GM18909 (cell line): ENCODE measurements at regions not wholly inside any gene's neighbourhood (a gene's known extent, or its start where the extent isn't known, plus 50 kb on each side); places are given as distances from the start of the nearest gene placed in this dataset.

Experiments used
- ATAC-seq: cut with Tn5 transposase; IDR thresholded peaks from one replicate; pipeline ENCODE4 v1.9.1; 2021; ENCODE audit warnings: mild to moderate bottlenecking; ENCODE audit not compliant: unreplicated experiment, poor library complexity

DNA sequence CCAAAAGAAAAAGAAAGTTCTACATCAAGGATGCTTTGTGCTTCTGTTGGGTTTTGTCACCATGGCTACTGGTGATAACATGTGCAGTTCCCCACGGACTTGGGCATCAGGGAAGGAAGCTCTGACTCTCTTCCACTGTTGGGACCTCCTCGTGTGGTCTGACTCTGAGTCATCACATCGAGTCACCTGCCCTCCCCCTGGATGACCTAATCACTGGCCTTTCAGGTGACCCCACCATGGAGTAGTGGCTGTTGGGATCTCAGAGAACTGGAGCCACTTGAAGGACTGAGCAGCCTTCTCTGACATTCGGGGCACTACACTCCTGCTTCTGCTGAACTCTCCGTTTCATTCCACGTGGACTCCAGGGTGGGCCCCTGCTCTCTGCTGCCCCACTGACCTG is 60.8 kb upstream of the DOCK1 start:
- ATAC-seq, result no peak

DNA sequence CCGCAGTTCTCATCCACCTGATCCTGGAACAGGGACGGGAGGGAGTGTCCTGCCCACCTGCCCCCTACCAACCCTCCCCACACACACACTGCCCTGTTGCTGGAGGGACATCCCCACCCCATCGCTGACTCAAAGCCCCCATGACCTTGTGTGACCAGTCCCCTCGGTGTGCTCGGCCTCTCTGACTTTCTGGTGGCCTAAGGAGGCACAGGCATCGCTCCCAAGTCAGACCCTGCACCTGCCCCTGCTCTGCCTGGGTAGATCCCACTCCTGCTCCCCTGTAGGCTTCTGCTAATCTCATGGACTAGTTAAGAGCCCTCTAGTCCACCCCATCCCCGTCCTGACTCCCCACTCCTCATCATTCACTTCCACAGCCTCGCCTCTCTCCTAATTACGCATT is 58.8 kb upstream of the DOCK1 start:
- no peak for ATAC-seq

DNA sequence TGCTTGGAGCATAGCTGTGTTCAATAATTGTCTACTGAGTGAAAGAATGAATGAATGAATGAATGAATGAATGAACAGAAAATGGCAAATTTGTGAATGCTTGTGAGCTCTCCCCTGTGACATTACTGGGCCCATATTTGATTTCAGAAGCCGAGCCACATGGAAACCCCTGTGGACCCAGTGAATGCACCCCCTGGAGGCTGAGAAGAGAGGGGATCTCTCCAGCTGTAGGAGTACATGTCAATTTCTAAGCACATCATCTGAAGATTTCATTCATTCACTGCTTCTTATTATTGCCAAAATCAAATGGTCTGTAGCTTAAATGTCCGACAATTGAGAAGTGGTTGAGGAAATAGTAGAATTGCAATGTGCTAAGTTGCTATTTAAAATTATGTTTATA is 58.3 kb upstream of the DOCK1 start:
- no peak for ATAC-seq

DNA sequence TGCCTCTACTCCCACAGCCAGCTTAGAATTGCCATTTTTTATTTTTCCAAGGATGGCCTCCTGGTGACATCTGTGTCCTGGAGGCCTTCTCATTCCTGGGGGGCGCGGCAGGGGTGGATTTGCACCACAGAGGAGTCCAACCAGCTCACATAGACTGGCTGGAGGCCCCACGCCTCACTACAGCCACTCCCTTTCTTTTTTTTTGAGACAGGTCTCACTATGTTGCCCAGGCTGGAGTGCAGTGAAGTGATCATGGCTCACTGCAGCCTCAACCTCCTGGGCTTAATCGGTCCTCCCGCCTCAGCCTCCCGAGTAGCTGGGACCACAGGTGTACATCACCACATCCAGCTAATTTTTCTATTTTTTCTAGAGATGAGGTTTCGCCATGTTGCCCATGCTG is 57.6 kb upstream of the DOCK1 start:
- ATAC-seq, result no peak

DNA sequence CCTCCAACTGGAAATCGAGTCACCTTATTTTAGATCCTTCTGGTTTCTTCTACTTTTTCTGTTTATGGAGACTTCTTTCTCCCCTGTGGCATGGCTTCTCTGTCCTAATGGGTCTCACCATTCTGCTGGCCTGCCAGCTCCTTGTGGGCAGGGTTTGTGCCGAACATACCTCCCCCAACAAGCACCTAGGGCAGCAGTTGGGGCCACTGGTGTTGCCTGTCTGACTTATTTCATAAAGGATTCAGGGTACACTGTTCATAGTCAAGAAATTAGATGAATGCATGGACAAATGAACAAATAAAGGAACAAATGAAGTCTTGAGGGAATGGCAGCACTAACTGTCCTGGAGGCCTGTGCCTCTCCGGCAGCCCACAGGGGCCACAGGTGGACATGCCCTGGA is 55.6 kb upstream of the DOCK1 start:
- ATAC-seq, result no peak

DNA sequence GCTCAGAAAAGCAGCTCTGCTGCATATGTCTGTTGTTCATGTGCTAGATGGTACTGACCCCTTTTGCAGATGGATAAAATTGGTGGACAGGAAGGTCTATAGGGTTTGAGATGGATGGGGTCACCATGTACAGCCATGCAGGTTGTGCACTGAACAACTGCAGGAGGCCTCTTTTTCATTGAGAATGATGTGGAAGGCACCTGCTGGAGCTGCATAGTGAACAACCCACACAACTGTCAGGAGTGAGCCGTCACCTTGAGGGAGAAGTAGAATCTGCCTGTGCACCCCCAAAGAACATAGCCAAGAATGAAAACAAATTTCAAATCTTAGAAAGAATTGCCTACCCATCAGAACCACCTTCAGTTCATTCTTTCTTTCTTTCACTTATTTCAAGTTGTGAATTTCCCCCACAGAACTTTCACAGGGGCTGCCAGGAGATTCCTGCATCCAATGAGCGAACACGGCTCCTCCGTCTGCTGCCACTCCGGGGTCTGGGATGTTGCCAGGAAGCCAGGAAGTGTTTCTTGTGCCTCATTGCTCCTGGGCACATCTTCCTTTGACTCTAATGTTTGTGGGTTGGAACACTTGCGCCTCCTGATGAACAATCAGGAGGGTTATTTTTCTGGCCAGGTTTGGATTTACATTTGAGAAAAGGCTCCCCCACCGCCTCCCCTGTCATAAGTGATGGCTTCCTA is 53.7 kb upstream of the DOCK1 start:
- no peak for ATAC-seq

DNA sequence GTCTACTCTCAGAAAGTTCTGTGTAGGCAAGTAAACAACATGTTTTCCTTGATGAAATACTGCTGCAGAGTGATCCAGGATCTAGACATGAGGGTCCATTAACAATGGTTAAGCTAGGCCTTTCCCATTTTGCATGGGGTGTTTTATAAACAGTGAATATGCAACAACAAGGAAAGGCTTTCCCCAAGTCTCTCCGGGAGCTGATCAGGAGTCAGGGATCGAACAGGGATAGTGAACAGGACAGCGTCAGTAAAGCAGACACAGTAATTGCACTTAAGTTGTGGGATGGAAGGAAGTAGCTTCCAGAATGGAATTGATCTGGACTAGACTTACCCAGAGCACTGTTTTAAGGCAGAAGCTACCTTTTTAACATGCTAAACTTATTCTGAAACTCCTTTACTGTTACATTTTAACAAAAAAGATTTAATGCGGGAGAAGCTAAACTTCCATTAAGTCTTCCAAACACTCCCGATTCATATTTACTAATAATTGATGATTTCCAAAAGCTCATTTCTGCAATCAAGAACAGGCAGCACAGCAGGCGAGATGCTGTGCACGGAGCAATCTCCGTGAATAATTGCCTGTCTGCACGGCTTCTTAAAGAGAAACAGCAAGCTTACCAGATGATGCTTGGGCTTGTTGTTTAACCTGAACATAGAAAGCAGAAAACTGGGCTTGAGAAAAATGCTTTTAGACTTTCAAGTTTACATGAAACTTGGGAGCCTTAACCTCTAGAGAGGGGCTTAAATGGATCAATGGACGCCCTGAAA is 50.3 kb upstream of the DOCK1 start:
- ATAC-seq, result no peak
